HCT116 (cell line): ENCODE measurements at regions not wholly inside any gene's neighbourhood (a gene's known extent, or its start where the extent isn't known, plus 50 kb on each side); places are given as distances from the start of the nearest gene placed in this dataset.

Experiments used
- ATAC-seq: fragments of 200-7000 bp; cut with Tn5 transposase; 2 replicates; pipeline ENCODE4 v1.9.1; 2020; ENCODE audit warnings: mild to moderate bottlenecking, moderate library complexity
- BruUV-seq: library from RNA; stranded (reverse); fragments of 400-500 nt; replicated peaks from 2 replicates; lab custom pipeline; 2021; lab: Mats Ljungman, UMichigan
- CTCF ChIA-PET: fragments of 300-600 bp; sonication (Branson Sonifier 250); formaldehyde crosslinking; loops from one replicate; lab custom pipeline; 2021; ENCODE audit warnings: antibody characterized with exemption; lab: Charles Lee
- POLR2A ChIA-PET: fragments of 300-600, 350-600 bp; sonication (Branson Sonifier 250); formaldehyde crosslinking; loops from one replicate; lab custom pipeline; 2021; ENCODE audit warnings: antibody characterized with exemption; lab: Charles Lee
- RAD21 ChIA-PET, 2 experiments: fragments of 300-600 bp; sonication (Branson Sonifier 250); formaldehyde crosslinking; loops; one replicate each; lab custom pipeline; 2023; ENCODE audit warnings: low total read pairs in 2 of 2; ENCODE audit not compliant: uncharacterized antibody in 2 of 2, unreplicated experiment in 2 of 2, low non-redundant PET in 1 of 2; lab: Charles Lee
- DNase-seq: peaks from one replicate; pipeline ENCODE4 v3.0.0-alpha.2; 2010; ENCODE audit warnings: low read depth, low spot score
- H2AFZ ChIP-seq: fragments of 200-600 bp; shearing (Covaris generic), sonication (generic); 2 replicates; pipeline ENCODE4 v1.6.1; 2017; ENCODE audit warnings: low read depth, mixed run types, mixed read lengths, antibody characterized with exemption, low read length; ENCODE audit not compliant: poor library complexity, severe bottlenecking
- H3K27ac ChIP-seq: 2 replicates; pipeline ENCODE4 v1.5.1; 2012; ENCODE audit warnings: low read depth, low read length
- H3K27me3 ChIP-seq: fragments of 200-600 bp; sonication (generic); 2 replicates; pipeline ENCODE4 v1.6.1; 2016; ENCODE audit warnings: mixed run types, low read length, mixed read lengths; ENCODE audit not compliant: insufficient read depth
- H3K36me3 ChIP-seq, 2 experiments: fragments of 200-500 bp in 1 of 2; fragments of 200-600 bp in 1 of 2; sonication (Bioruptor generic) in 1 of 2; sonication (generic) in 1 of 2; 2 replicates each; pipeline versions ENCODE4 v1.5.1 to v1.6.1; 2014 to 2016; ENCODE audit warnings: low read length in 2 of 2, inconsistent platforms in 1 of 2, mixed read lengths in 1 of 2, mixed run types in 1 of 2; ENCODE audit not compliant: insufficient read depth in 2 of 2, control insufficient read depth in 1 of 2
- H3K4me1 ChIP-seq, 2 experiments: fragments of 200-600 bp in 1 of 2; sonication (generic) in 1 of 2; 2 replicates each; pipeline versions ENCODE4 v1.5.1 to v1.6.1; 2012 to 2017; ENCODE audit warnings: low read length in 2 of 2, inconsistent platforms in 1 of 2, mild to moderate bottlenecking in 1 of 2, mixed read lengths in 1 of 2, mixed run types in 1 of 2, moderate library complexity in 1 of 2; ENCODE audit not compliant: insufficient read depth in 2 of 2, control insufficient read depth in 1 of 2
- H3K4me2 ChIP-seq: fragments of 200-600 bp; sonication (generic); 2 replicates; pipeline ENCODE4 v1.6.1; 2017; ENCODE audit warnings: mixed run types, low read length, mixed read lengths
- H3K4me3 ChIP-seq, 2 experiments: fragments of 200-600 bp in 1 of 2; sonication (generic) in 1 of 2; replicated peaks in 1 of 2; 2 replicates each; pipeline ENCODE4 v1.5.1; 2011 to 2016; ENCODE audit warnings: low read length in 2 of 2, control low read depth in 1 of 2, low read depth in 1 of 2, mild to moderate bottlenecking in 1 of 2, mixed read lengths in 1 of 2, mixed run types in 1 of 2
- H3K79me2 ChIP-seq: fragments of 200-600 bp; sonication (generic); 2 replicates; pipeline ENCODE4 v1.6.1; 2017; ENCODE audit warnings: mild to moderate bottlenecking, mixed run types, low read length, moderate library complexity, mixed read lengths; ENCODE audit not compliant: insufficient read depth
- H3K9ac ChIP-seq: fragments of 200-600 bp; sonication (generic); 2 replicates; pipeline ENCODE4 v1.6.1; 2016; ENCODE audit warnings: low read length, mixed read lengths
- H3K9me2 ChIP-seq: fragments of 200-600 bp; sonication (generic), shearing (Covaris generic); 2 replicates; pipeline ENCODE4 v1.6.1; 2017; ENCODE audit warnings: mixed run types, mild to moderate bottlenecking, moderate library complexity; ENCODE audit not compliant: insufficient read depth
- H3K9me3 ChIP-seq, 2 experiments: fragments of 200-500 bp in 1 of 2; fragments of 200-600 bp in 1 of 2; sonication (Bioruptor generic) in 1 of 2; sonication (generic) in 1 of 2; 2 replicates each; pipeline ENCODE4 v1.6.1; 2014 to 2017; ENCODE audit warnings: low read length in 2 of 2, mixed read lengths in 2 of 2, inconsistent platforms in 1 of 2, low read depth in 1 of 2, mild to moderate bottlenecking in 1 of 2, mixed run types in 1 of 2, moderate library complexity in 1 of 2; ENCODE audit not compliant: control insufficient read depth in 1 of 2, insufficient read depth in 1 of 2
- H4K20me1 ChIP-seq: fragments of 200-600 bp; sonication (generic), shearing (Covaris generic); 2 replicates; pipeline ENCODE4 v1.6.1; 2017; ENCODE audit warnings: mixed run types, mild to moderate bottlenecking, moderate library complexity; ENCODE audit not compliant: insufficient read depth
- ATF3 ChIP-seq: IDR thresholded peaks from 2 replicates; pipeline ENCODE4 v1.6.1; 2012
- EGR1 ChIP-seq: IDR thresholded peaks from 2 replicates; pipeline ENCODE4 v1.6.1; 2012; ENCODE audit warnings: low read depth
- EZH2phosphoT487 ChIP-seq: fragments of 200-600 bp; IDR thresholded peaks from 2 replicates; pipeline ENCODE4 v1.6.1; 2018; ENCODE audit warnings: antibody characterized with exemption, borderline replicate concordance
- JUND ChIP-seq: IDR thresholded peaks from 2 replicates; pipeline ENCODE4 v1.6.1; 2012
- MAX ChIP-seq: IDR thresholded peaks from 2 replicates; pipeline ENCODE4 v1.6.1; 2012
- POLR2A ChIP-seq: IDR thresholded peaks from 2 replicates; pipeline ENCODE4 v1.7.0; 2011; ENCODE audit warnings: borderline replicate concordance; ENCODE audit not compliant: insufficient read depth, insufficient read length; ENCODE audit errors: extremely low read depth
- RAD21 ChIP-seq: IDR thresholded peaks from 2 replicates; pipeline ENCODE4 v1.6.1; 2012; ENCODE audit warnings: low read depth, mild to moderate bottlenecking
- SIN3A ChIP-seq: IDR thresholded peaks from 2 replicates; pipeline ENCODE4 v1.6.1; 2012; ENCODE audit warnings: low read depth
- SP1 ChIP-seq: IDR thresholded peaks from 2 replicates; pipeline ENCODE4 v1.6.1; 2012; ENCODE audit warnings: low read depth
- YY1 ChIP-seq: IDR thresholded peaks from 2 replicates; pipeline ENCODE4 v1.6.1; 2011; ENCODE audit warnings: low read length, low read depth, moderate library complexity, mild to moderate bottlenecking; ENCODE audit not compliant: insufficient replicate concordance; ENCODE audit errors: extremely low read depth
- ZBTB33 ChIP-seq: IDR thresholded peaks from 2 replicates; pipeline ENCODE4 v1.6.1; 2011; ENCODE audit warnings: mild to moderate bottlenecking, low read length, moderate library complexity; ENCODE audit not compliant: insufficient replicate concordance; ENCODE audit errors: extremely low read depth
- intact Hi-C: fragments of 100-400 bp; cut with micrococcal nuclease; formaldehyde crosslinking; loops from 2 replicates; pipeline ENCODE4 v1.10.0; 2022
- TF ChIP-seq, protein P1 (sequence below), 3 experiments: fragments of 200-600 bp in 1 of 3; sonication (generic) in 1 of 3; IDR thresholded peaks in 2 of 3; conservative IDR thresholded peaks in 1 of 3; 2 replicates each; pipeline ENCODE4 v1.5.1; 2012 to 2017; ENCODE audit warnings: low read depth in 2 of 3, low read length in 2 of 3, antibody characterized with exemption in 1 of 3, borderline replicate concordance in 1 of 3, control low read depth in 1 of 3, mild to moderate bottlenecking in 1 of 3, mixed read lengths in 1 of 3, mixed run types in 1 of 3, moderate library complexity in 1 of 3; ENCODE audit not compliant: insufficient read depth in 1 of 3

DNA sequence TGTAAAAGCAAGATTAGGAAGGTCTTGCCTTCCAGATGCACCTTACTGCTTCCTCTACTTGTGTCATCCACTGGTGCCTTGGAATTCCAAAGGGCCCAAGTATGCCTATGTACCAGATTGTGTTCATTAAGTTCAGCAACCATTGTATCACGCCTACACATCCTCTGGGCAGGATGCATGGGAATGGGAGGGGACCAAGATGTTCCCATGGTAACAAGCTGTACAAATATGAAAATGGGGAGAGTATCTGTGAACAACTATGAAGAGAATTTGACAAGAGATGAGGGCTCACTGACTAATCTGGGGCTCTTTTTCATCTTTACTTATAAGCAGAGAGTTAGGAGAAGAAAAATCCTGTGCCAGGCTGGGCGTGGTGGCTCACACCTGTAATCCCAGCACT, 137.8 kb upstream of the MAP1B start:
- no TSS peak for BruUV-seq
- Histone ChIP-seq H3K9me2 (no peaks in the 10 kb centered on the region), H3K4me3 (no peak overlapping the region), H4K20me1 (no peaks in the 10 kb centered on the region), H3K27me3 (no peaks in the 10 kb centered on the region), H3K9me3 (no peaks in the 10 kb centered on the region), H3K4me2 (no peak overlapping the region), H3K9ac (no peak overlapping the region), H3K36me3 (no peaks in the 10 kb centered on the region), H3K4me1 (no peaks in the 10 kb centered on the region), H3K27ac (no peak overlapping the region), H3K79me2 (no peaks in the 10 kb centered on the region), H2AFZ (no peak overlapping the region)
- ChIA-PET CTCF (no interaction called here), POLR2A (no interaction called here), RAD21 (no interaction called here)
- TF ChIP-seq YY1 (no peak), ATF3 (no peak), EZH2phosphoT487 (no peak), POLR2A (no peak), ZBTB33 (no peak), SP1 (no peak), JUND (no peak), SIN3A (no peak), MAX (no peak), RAD21 (no peak), EGR1 (no peak)
- TF ChIP-seq, protein P1, sequence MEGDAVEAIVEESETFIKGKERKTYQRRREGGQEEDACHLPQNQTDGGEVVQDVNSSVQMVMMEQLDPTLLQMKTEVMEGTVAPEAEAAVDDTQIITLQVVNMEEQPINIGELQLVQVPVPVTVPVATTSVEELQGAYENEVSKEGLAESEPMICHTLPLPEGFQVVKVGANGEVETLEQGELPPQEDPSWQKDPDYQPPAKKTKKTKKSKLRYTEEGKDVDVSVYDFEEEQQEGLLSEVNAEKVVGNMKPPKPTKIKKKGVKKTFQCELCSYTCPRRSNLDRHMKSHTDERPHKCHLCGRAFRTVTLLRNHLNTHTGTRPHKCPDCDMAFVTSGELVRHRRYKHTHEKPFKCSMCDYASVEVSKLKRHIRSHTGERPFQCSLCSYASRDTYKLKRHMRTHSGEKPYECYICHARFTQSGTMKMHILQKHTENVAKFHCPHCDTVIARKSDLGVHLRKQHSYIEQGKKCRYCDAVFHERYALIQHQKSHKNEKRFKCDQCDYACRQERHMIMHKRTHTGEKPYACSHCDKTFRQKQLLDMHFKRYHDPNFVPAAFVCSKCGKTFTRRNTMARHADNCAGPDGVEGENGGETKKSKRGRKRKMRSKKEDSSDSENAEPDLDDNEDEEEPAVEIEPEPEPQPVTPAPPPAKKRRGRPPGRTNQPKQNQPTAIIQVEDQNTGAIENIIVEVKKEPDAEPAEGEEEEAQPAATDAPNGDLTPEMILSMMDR (IDR thresholded peaks at IDR 0.05 in 2 of 3, conservative IDR thresholded peaks at IDR 0.05 in 1 of 3; ENCODE audit: borderline replicate concordance in 1 of 3, insufficient read depth in 1 of 3, low read depth in 2 of 3, low read length in 2 of 3): no peak
- ATAC-seq: no peak
- DNase-seq: no peak
- intact Hi-C loops: no loop called here
